K562 (cell line): ENCODE measurements at regions not wholly inside any gene's neighbourhood (a gene's known extent, or its start where the extent isn't known, plus 50 kb on each side); places are given as distances from the start of the nearest gene placed in this dataset.

ENCODE experiments used
- ATAC-seq: fragments of 200-7000 bp; cut with Tn5 transposase; 3 replicates; pipeline ENCODE4 v1.9.1; 2020; ENCODE audit warnings: moderate library complexity
- BruUV-seq: library from RNA; stranded (reverse); fragments of 400-500 nt; replicated peaks from 2 replicates; lab custom pipeline; 2021; lab: Mats Ljungman, UMichigan
- CTCF ChIA-PET: fragments of 300-600 bp; formaldehyde crosslinking; extraction: SDS; loops from one replicate; lab custom pipeline; 2021; ENCODE audit warnings: low intra/inter-chr PET ratio; lab: Yijun Ruan, JAX
- POLR2A ChIA-PET: fragments of 300-600, 350-650 bp; sonication (Branson Sonifier 250); formaldehyde crosslinking; extraction: SDS; loops from one replicate; lab custom pipeline; 2021; ENCODE audit warnings: antibody characterized with exemption, inconsistent platforms; lab: Yijun Ruan, JAX
- DNase-seq, 4 experiments: peaks; one replicate each; pipeline versions ENCODE4 v3.0.0 to v3.0.0-alpha.2; 2011 to 2018; ENCODE audit warnings: low spot score in 3 of 4, mixed read lengths in 3 of 4; ENCODE audit errors: extremely low read depth in 1 of 4
- FAIRE-seq: peaks from 2 replicates; lab custom pipeline; 2011; peaks lifted over from hg19 to GRCh38; lab: Jason Lieb, UNC
- H2AFZ ChIP-seq: 2 replicates; pipeline ENCODE4 v1.6.0; 2011; ENCODE audit warnings: low read depth, low read length, control low read depth, inconsistent platforms
- H3K27ac ChIP-seq: fragments of 200-600 bp; 3 replicates; pipeline ENCODE4 v1.8.0; 2011; ENCODE audit warnings: low read depth, mild to moderate bottlenecking, control low read depth, inconsistent platforms, low read length, moderate library complexity, mixed read lengths; ENCODE audit errors: extremely low read depth
- H3K27me3 ChIP-seq, 2 experiments: fragments of 300-600 bp in 1 of 2; 2 replicates in 1 of 2; 3 replicates in 1 of 2; pipeline versions ENCODE4 v1.6.0 to v1.8.0; 2011; ENCODE audit warnings: inconsistent platforms in 2 of 2, low read length in 2 of 2, mild to moderate bottlenecking in 1 of 2, mixed read lengths in 1 of 2, moderate library complexity in 1 of 2; ENCODE audit not compliant: control insufficient read depth in 2 of 2, insufficient read depth in 2 of 2
- H3K36me3 ChIP-seq: fragments of 300-600 bp; 3 replicates; pipeline ENCODE4 v1.8.0; 2011; ENCODE audit warnings: mild to moderate bottlenecking, low read length, inconsistent platforms; ENCODE audit not compliant: control insufficient read depth, insufficient read depth
- H3K4me1 ChIP-seq, 2 experiments: fragments of 200-600 bp in 1 of 2; replicated peaks in 1 of 2; 2 replicates in 1 of 2; 3 replicates in 1 of 2; pipeline versions ENCODE4 v1.5.1 to v1.8.0; 2011; ENCODE audit warnings: inconsistent platforms in 2 of 2, low read length in 2 of 2, mild to moderate bottlenecking in 1 of 2, mixed read lengths in 1 of 2, moderate library complexity in 1 of 2; ENCODE audit not compliant: control insufficient read depth in 2 of 2, insufficient read depth in 2 of 2
- H3K4me2 ChIP-seq: 2 replicates; pipeline ENCODE4 v1.6.1; 2011; ENCODE audit warnings: low read length, control low read depth, inconsistent platforms, mixed read lengths; ENCODE audit not compliant: insufficient read depth
- H3K4me3 ChIP-seq: fragments of 200-600 bp; sonication (generic), shearing (Covaris generic); 2 replicates; pipeline ENCODE4 v1.5.1; 2016; ENCODE audit warnings: control low read depth, inconsistent platforms
- H3K79me2 ChIP-seq: fragments of 200-600 bp; 3 replicates; pipeline ENCODE4 v1.8.0; 2011; ENCODE audit warnings: low read length, inconsistent platforms; ENCODE audit not compliant: control insufficient read depth, insufficient read depth
- H3K9ac ChIP-seq, 2 experiments: 2 replicates each; pipeline versions ENCODE4 v1.6.0 to v1.6.1; 2011; ENCODE audit warnings: low read depth in 2 of 2, low read length in 2 of 2, control low read depth in 1 of 2, inconsistent platforms in 1 of 2, mild to moderate bottlenecking in 1 of 2, mixed read lengths in 1 of 2; ENCODE audit not compliant: insufficient read depth in 1 of 2
- H3K9me1 ChIP-seq: one replicate; pipeline ENCODE4 v1.6.0; 2011; ENCODE audit warnings: inconsistent platforms, mild to moderate bottlenecking, low read length, moderate library complexity; ENCODE audit not compliant: control insufficient read depth, insufficient read depth
- H3K9me3 ChIP-seq: replicated peaks from 2 replicates; pipeline ENCODE4 v1.5.1; 2011; ENCODE audit warnings: low read depth, low read length, inconsistent platforms; ENCODE audit not compliant: control insufficient read depth, insufficient read depth
- H4K20me1 ChIP-seq: replicated peaks from 2 replicates; pipeline ENCODE4 v1.6.1; 2011; ENCODE audit warnings: low read length, inconsistent platforms, mixed read lengths; ENCODE audit not compliant: control insufficient read depth, insufficient read depth
- CREB3L1 ChIP-seq: fragments of 450-650 bp; IDR thresholded peaks from 2 replicates; pipeline ENCODE4 v1.6.1; 2014; ENCODE audit warnings: low read depth, mild to moderate bottlenecking, moderate library complexity, borderline replicate concordance
- CXXC5 ChIP-seq: fragments of 250-450 bp; sonication (Bioruptor Pico); IDR thresholded peaks from 2 replicates; pipeline ENCODE4 v1.8.0; 2022; ENCODE audit warnings: inconsistent platforms, mild to moderate bottlenecking, moderate library complexity
- MAFK ChIP-seq: IDR thresholded peaks from 2 replicates; pipeline ENCODE4 v1.6.1; 2011; ENCODE audit warnings: low read length, improper control_type of control experiment
- MAX ChIP-seq: sonication (generic); formaldehyde crosslinking; IDR thresholded peaks from 2 replicates; pipeline ENCODE4 v1.9.0; 2022; ENCODE audit warnings: mild to moderate bottlenecking, missing genetic modification reagents
- MNT ChIP-seq, 2 experiments: fragments of 450-650 bp; conservative IDR thresholded peaks; 2 replicates each; pipeline ENCODE4 v1.6.1; 2017; ENCODE audit warnings: mild to moderate bottlenecking in 2 of 2, moderate library complexity in 2 of 2
- RBM25 ChIP-seq: fragments of 200-400 bp; formaldehyde crosslinking; IDR thresholded peaks from 2 replicates; pipeline ENCODE4 v1.6.1; 2018; ENCODE audit warnings: low read length, low read depth, moderate library complexity; ENCODE audit not compliant: severe bottlenecking
- UBTF ChIP-seq, 2 experiments: IDR thresholded peaks; 2 replicates each; pipeline ENCODE4 v1.6.1; 2012; ENCODE audit warnings: improper control_type of control experiment in 2 of 2, low read depth in 2 of 2, low read length in 2 of 2, borderline replicate concordance in 1 of 2
- ZNF444 ChIP-seq: fragments of 250-450 bp; sonication (Bioruptor Pico); IDR thresholded peaks from 2 replicates; pipeline ENCODE4 v1.4.0; 2020; ENCODE audit warnings: mild to moderate bottlenecking, moderate library complexity
- WGBS: fragments of 100-300 bp; shearing (Covaris generic); methylation state at CpG from one replicate; pipeline ENCODE4 v1.1.6; 2016; ENCODE audit warnings: low coverage, mixed read lengths; ENCODE audit not compliant: insufficient coverage; ENCODE audit errors: missing lambda C conversion rate; 5-methylcytosine and 5-hydroxymethylcytosine counted together
- in situ Hi-C: fragments of 300-500 bp; cut with MboI; formaldehyde crosslinking; loops from 4 replicates; pipeline ENCODE4 v1.15.0; 2018; ENCODE audit warnings: inconsistent platforms, mixed read lengths
- intact Hi-C: fragments of 100-400 bp; cut with micrococcal nuclease; formaldehyde crosslinking; loops from 2 replicates; pipeline ENCODE4 v1.14.2; 2022

- TF ChIP-seq MAX (CRISPR knock-in tag) (peak; percentile 55), CXXC5 (CRISPR knock-in tag) (no peak), MAFK (no peak)
Observed at GRCh38 chr1:67573311-67573872, 111.6 kb upstream of the GADD45A start (continued).

DNA sequence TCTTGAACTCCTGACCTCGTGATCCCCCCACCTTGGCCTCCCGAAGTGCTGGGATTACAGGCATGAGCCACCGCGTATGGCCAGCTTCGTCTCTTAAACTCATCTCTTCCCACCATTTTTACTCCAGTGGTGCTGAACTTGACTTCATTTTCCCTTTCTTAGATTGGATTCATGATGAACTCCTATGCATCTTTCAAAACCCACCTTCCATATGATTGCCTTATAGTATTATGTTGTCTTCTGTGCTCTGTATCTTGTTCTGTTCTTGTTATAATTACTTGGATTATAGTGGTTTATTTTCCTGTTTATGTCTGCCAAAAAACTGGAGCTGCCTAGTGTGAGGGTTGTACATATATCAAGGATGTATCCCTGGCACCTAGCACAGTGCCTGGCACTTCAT, 110.8 kb upstream of the GADD45A start:
- no peak for FAIRE-seq
- H3K36me3 ChIP-seq = no peaks in the 10 kb centered on the region
- no peaks in the 10 kb centered on the region for H3K9me1 ChIP-seq
- H3K27me3 ChIP-seq = no peaks in the 10 kb centered on the region
- no peak for ATAC-seq
- TF ChIP-seq CREB3L1 = no peak
- no peak for TF ChIP-seq UBTF (IDR thresholded peaks at IDR 0.05; ENCODE audit: borderline replicate concordance in 1 of 2, low read depth in 2 of 2, low read length in 2 of 2)
- no peak for TF ChIP-seq ZNF444 (CRISPR knock-in tag)
- TF ChIP-seq MNT (conservative IDR thresholded peaks at IDR 0.05) = no peak
- no peak for TF ChIP-seq RBM25
- H3K79me2 ChIP-seq = no peaks in the 10 kb centered on the region
- no peak for DNase-seq
- H3K9me3 ChIP-seq = no peaks in the 10 kb centered on the region
- H3K27ac ChIP-seq = no peak overlapping the region
- no peak overlapping the region for H3K4me3 ChIP-seq
- CTCF ChIA-PET = no interaction called here
- H3K4me2 ChIP-seq = no peak overlapping the region
- in situ Hi-C loops (no loop called here), intact Hi-C loops (no loop called here)
- H4K20me1 ChIP-seq = no peaks in the 10 kb centered on the region
- H3K4me1 ChIP-seq = peaks cover 0 to 20% of the 10 kb centered on the region in 2 experiments; a peak in 3 of 5 replicates
- H3K9ac ChIP-seq = no peak overlapping the region
- POLR2A ChIA-PET = interaction anchor here (1.2 kb wide), 1 partner anchor 111 kb away, joined by 4 read pairs; the partner anchor contains the start of gene GADD45A
- 55% methylated on average over 4 of the region's 5 CpGs for WGBS
- BruUV-seq = no TSS peak
- H2AFZ ChIP-seq = no peak overlapping the region
